ENCODE measurements at regions not wholly inside any gene's neighbourhood (a gene's known extent, or its start where the extent isn't known, plus 50 kb on each side); places are given as distances from the start of the nearest gene placed in this dataset.

- DNase-seq (ENCODE audit: low spot score): no peak
Measured at GRCh38 chr11:105229761-105230160, 90.2 kb upstream of the CARD18 start.

- no peak for DNase-seq (ENCODE audit: low spot score)
Measured at GRCh38 chr11:105229257-105229656, 89.7 kb upstream of the CARD18 start.

GRCh38 chr11:105227363-105227762 is 87.8 kb upstream of the CARD18 start:
- no peak for DNase-seq (ENCODE audit: low spot score)

- no peak for DNase-seq (ENCODE audit: low spot score)
Measured at GRCh38 chr11:105226766-105227165, 87.2 kb upstream of the CARD18 start.

- no peak for DNase-seq (ENCODE audit: low spot score)
Measured at GRCh38 chr11:105226091-105226490, 86.5 kb upstream of the CARD18 start.

- DNase-seq (ENCODE audit: low spot score): no peak
Measured at GRCh38 chr11:105224482-105225253, 85.1 kb upstream of the CARD18 start.

- no peak for DNase-seq (ENCODE audit: low spot score)
Measured at GRCh38 chr11:105220121-105220520, 80.6 kb upstream of the CARD18 start.

- DNase-seq (ENCODE audit: low spot score): no peak
Measured at GRCh38 chr11:105219670-105220069, 80.1 kb upstream of the CARD18 start.

- no peak for DNase-seq (ENCODE audit: low spot score)
Measured at GRCh38 chr11:105219269-105219668, 79.7 kb upstream of the CARD18 start.

GRCh38 chr11:105215528-105215927 is 76.0 kb upstream of the CARD18 start:
- DNase-seq (ENCODE audit: low spot score): no peak

GRCh38 chr11:105211806-105212554 is 72.4 kb upstream of the CARD18 start:
- DNase-seq (ENCODE audit: low spot score): no peak

- no peak for DNase-seq (ENCODE audit: low spot score)
Measured at GRCh38 chr11:105208019-105208418, 68.5 kb upstream of the CARD18 start.

- no peak for DNase-seq (ENCODE audit: low spot score)
Measured at GRCh38 chr11:105206633-105207032, 67.1 kb upstream of the CARD18 start.

GRCh38 chr11:105204636-105205035 is 65.1 kb upstream of the CARD18 start:
- DNase-seq (ENCODE audit: low spot score): no peak

GRCh38 chr11:105203569-105204240 is 64.1 kb upstream of the CARD18 start:
- DNase-seq (ENCODE audit: low spot score): no peak

GRCh38 chr11:105202844-105203548 is 63.4 kb upstream of the CARD18 start:
- DNase-seq (ENCODE audit: low spot score): no peak

GRCh38 chr11:105202422-105202821 is 62.9 kb upstream of the CARD18 start:
- DNase-seq (ENCODE audit: low spot score): no peak

- DNase-seq (ENCODE audit: low spot score): no peak
Measured at GRCh38 chr11:105201166-105201565, 61.6 kb upstream of the CARD18 start.

- no peak for DNase-seq (ENCODE audit: low spot score)
Measured at GRCh38 chr11:105197071-105197815, 57.7 kb upstream of the CARD18 start.

GRCh38 chr11:105193260-105193659 is 53.7 kb upstream of the CARD18 start:
- no peak for DNase-seq (ENCODE audit: low spot score)

GRCh38 chr11:105192115-105192514 is 52.5 kb upstream of the CARD18 start:
- DNase-seq (ENCODE audit: low spot score): no peak

GRCh38 chr11:105189581-105189980 is 50.0 kb upstream of the CARD18 start:
- DNase-seq (ENCODE audit: low spot score): no peak
